Stimulated activated effector memory CD8-positive, alpha-beta T cell treated with anti-CD3 and anti-CD28 coated beads, Interleukin-12 subunit alpha, Interleukin-12 subunit beta, amount 100 ng/mL, for 72 hours (primary cell): ENCODE measurements at regions not wholly inside any gene's neighbourhood (a gene's known extent, or its start where the extent isn't known, plus 50 kb on each side); places are given as distances from the start of the nearest gene placed in this dataset.

Source experiments
- ATAC-seq: fragments of 150-1000 bp; cut with Tn5 transposase; 2 replicates; pipeline ENCODE4 v1.10.0; 2021
- DNase-seq, 2 donors: peaks; one replicate each; pipeline ENCODE4 v3.0.0; 2021 to 2022; ENCODE audit warnings: low spot score in 2 of 2
- H3K27ac Mint-ChIP-seq: one replicate; pipeline ENCODE4 v1.8.0; 2022; ENCODE audit warnings: mild to moderate bottlenecking, mixed read lengths
- H3K36me3 Mint-ChIP-seq: one replicate; pipeline ENCODE4 v1.8.0; 2022; ENCODE audit warnings: mild to moderate bottlenecking, mixed read lengths
- H3K4me1 Mint-ChIP-seq: one replicate; pipeline ENCODE4 v1.8.0; 2022; ENCODE audit warnings: mixed read lengths
- H3K4me3 Mint-ChIP-seq: one replicate; pipeline ENCODE4 v1.8.0; 2022; ENCODE audit warnings: mild to moderate bottlenecking, mixed read lengths
- H3K9me3 Mint-ChIP-seq: one replicate; pipeline ENCODE4 v1.8.0; 2022; ENCODE audit warnings: mixed read lengths

DNA sequence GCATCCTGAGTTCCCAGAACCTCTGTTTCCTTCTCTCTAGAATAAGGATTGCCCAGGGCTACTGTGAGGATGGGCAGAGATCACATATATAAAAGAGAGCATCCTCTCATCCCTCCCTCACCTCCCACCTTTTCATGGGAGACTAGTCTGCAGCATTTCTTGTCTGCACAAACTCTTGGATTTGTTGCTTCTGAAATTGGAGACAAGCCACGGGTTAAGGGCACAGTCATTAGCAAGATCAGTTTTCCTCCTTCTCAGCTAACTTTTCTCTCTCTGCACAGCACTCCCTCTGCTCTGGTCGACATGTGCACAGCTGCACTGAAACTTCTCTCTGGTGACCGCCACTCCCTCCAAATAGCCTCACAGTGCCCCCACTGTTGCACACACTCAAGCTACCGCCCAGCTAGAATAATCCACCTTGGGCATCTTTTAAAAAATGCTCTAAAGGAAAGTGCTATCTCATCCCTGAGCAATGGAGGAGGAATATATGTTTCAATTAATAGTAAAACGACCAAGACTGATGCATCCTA, 50.9 kb upstream of the DUSP22 start:
- Mint-ChIP-seq H3K4me1 (peaks cover 12% of the 10 kb centered on the region), H3K4me3 (no peak overlapping the region), H3K27ac (no peak overlapping the region), H3K36me3 (no peaks in the 10 kb centered on the region), H3K9me3 (no peaks in the 10 kb centered on the region)
- DNase-seq, result no peak
- ATAC-seq, result no peak
